PC-3 (cell line): ENCODE measurements at regions not wholly inside any gene's neighbourhood (a gene's known extent, or its start where the extent isn't known, plus 50 kb on each side); places are given as distances from the start of the nearest gene placed in this dataset.

ENCODE experiments used
- EZH2phosphoT487 ChIP-seq: fragments of 300-600 bp; sonication (generic); IDR thresholded peaks from 2 replicates; pipeline ENCODE4 v1.6.1; 2018; ENCODE audit warnings: mild to moderate bottlenecking, antibody characterized with exemption, low read length, borderline replicate concordance
- TF ChIP-seq, protein P1 (sequence below): fragments of 300-600 bp; sonication (generic); conservative IDR thresholded peaks from 2 replicates; pipeline ENCODE4 v1.5.1; 2017; ENCODE audit warnings: antibody characterized with exemption, low read depth, mild to moderate bottlenecking, low read length

DNA sequence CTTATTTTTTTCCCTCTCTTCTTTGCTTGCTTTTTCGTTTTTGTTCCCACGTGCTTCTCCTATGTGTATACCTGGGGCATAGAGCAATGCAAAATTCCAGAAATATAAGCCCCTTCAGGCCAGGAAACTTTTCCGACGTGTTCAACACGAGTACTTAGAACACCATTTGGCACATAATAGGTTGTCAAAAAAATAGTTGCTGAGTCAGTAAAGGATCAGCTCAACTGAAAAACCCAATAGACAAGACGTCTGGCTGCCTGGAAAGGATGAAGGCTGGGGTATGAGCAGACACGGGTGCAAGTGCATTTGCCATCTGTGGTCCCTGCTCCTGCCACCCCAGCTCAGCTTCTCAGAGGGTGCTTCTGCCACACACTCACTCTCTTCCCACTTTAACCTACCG is 823.0 kb upstream of the SOX11 start:
- TF ChIP-seq, protein P1, sequence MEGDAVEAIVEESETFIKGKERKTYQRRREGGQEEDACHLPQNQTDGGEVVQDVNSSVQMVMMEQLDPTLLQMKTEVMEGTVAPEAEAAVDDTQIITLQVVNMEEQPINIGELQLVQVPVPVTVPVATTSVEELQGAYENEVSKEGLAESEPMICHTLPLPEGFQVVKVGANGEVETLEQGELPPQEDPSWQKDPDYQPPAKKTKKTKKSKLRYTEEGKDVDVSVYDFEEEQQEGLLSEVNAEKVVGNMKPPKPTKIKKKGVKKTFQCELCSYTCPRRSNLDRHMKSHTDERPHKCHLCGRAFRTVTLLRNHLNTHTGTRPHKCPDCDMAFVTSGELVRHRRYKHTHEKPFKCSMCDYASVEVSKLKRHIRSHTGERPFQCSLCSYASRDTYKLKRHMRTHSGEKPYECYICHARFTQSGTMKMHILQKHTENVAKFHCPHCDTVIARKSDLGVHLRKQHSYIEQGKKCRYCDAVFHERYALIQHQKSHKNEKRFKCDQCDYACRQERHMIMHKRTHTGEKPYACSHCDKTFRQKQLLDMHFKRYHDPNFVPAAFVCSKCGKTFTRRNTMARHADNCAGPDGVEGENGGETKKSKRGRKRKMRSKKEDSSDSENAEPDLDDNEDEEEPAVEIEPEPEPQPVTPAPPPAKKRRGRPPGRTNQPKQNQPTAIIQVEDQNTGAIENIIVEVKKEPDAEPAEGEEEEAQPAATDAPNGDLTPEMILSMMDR, result no peak
- no peak for TF ChIP-seq EZH2phosphoT487
